ENCODE measurements at regions not wholly inside any gene's neighbourhood (a gene's known extent, or its start where the extent isn't known, plus 50 kb on each side); places are given as distances from the start of the nearest gene placed in this dataset.

DNA sequence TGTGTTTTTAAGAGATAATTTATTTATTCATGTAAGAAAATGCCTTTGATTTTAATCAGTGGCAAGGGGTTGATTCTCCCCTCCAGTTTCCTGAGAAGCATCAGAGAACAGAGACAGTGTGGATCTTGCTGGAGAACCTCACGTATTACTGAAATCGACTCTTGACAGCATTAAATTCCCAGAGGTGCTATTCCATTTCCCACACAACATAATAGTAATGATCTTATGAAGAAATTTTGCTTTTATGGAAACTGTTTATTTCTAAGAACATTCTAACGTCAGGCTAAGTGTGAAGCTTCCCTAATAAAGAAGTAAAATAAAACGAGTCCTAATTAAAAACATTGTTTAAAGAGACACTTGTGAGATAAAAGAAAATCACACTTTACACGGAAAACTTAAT is 293.1 kb upstream of the NRP1 start (continued):
- TF ChIP-seq, protein P1, sequence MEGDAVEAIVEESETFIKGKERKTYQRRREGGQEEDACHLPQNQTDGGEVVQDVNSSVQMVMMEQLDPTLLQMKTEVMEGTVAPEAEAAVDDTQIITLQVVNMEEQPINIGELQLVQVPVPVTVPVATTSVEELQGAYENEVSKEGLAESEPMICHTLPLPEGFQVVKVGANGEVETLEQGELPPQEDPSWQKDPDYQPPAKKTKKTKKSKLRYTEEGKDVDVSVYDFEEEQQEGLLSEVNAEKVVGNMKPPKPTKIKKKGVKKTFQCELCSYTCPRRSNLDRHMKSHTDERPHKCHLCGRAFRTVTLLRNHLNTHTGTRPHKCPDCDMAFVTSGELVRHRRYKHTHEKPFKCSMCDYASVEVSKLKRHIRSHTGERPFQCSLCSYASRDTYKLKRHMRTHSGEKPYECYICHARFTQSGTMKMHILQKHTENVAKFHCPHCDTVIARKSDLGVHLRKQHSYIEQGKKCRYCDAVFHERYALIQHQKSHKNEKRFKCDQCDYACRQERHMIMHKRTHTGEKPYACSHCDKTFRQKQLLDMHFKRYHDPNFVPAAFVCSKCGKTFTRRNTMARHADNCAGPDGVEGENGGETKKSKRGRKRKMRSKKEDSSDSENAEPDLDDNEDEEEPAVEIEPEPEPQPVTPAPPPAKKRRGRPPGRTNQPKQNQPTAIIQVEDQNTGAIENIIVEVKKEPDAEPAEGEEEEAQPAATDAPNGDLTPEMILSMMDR (IDR thresholded peaks at IDR 0.05; ENCODE audit: control extremely low read depth in 1 of 3, insufficient read depth in 1 of 3, low read depth in 1 of 3, low read length in 3 of 3): no peak
- TF ChIP-seq CTBP2 (IDR thresholded peaks at IDR 0.05; ENCODE audit: borderline replicate concordance, insufficient read depth, insufficient read length, low read length): no peak
- no peak for TF ChIP-seq RXRA (IDR thresholded peaks at IDR 0.05; ENCODE audit: insufficient read depth, low read depth, low read length)
- TF ChIP-seq, protein P2, sequence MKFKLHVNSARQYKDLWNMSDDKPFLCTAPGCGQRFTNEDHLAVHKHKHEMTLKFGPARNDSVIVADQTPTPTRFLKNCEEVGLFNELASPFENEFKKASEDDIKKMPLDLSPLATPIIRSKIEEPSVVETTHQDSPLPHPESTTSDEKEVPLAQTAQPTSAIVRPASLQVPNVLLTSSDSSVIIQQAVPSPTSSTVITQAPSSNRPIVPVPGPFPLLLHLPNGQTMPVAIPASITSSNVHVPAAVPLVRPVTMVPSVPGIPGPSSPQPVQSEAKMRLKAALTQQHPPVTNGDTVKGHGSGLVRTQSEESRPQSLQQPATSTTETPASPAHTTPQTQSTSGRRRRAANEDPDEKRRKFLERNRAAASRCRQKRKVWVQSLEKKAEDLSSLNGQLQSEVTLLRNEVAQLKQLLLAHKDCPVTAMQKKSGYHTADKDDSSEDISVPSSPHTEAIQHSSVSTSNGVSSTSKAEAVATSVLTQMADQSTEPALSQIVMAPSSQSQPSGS (IDR thresholded peaks at IDR 0.05; ENCODE audit: low read length): no peak
- no peak for TF ChIP-seq RAD21 (IDR thresholded peaks at IDR 0.05 in 1 of 2, conservative IDR thresholded peaks at IDR 0.05 in 1 of 2; ENCODE audit: low read depth in 2 of 2, low read length in 2 of 2)
- no peak for TF ChIP-seq TCF12 (IDR thresholded peaks at IDR 0.05; ENCODE audit: low read depth, low read length)

Measured in H1 (cell line).